ENCODE measurements at regions not wholly inside any gene's neighbourhood (a gene's known extent, or its start where the extent isn't known, plus 50 kb on each side); places are given as distances from the start of the nearest gene placed in this dataset.

GRCh38 chr2:199586646-199587045, 128.9 kb upstream of the SATB2 start:
- in situ Hi-C loops (cut with MboI; ENCODE audit: low sequenced_read_pairs, unreplicated experiment), result no loop called here
- DNase-seq (ENCODE audit: low spot score), result no peak
- no peak for TF ChIP-seq CTCF (IDR thresholded peaks at IDR 0.05; ENCODE audit: borderline replicate concordance, control extremely low read depth, extremely low read depth, insufficient read depth, missing control alignments)

- TF ChIP-seq CTCF (IDR thresholded peaks at IDR 0.05; ENCODE audit: borderline replicate concordance, control extremely low read depth, extremely low read depth, insufficient read depth, missing control alignments), result no peak
- DNase-seq (ENCODE audit: low spot score), result no peak
- in situ Hi-C loops (cut with MboI; ENCODE audit: low sequenced_read_pairs, unreplicated experiment), result no loop called here
Observed at GRCh38 chr2:199583676-199584075, 125.9 kb upstream of the SATB2 start.

GRCh38 chr2:199581935-199582360, 124.2 kb upstream of the SATB2 start:
- no peak for TF ChIP-seq CTCF (IDR thresholded peaks at IDR 0.05; ENCODE audit: borderline replicate concordance, control extremely low read depth, extremely low read depth, insufficient read depth, missing control alignments)
- DNase-seq (ENCODE audit: low spot score), result no peak
- in situ Hi-C loops (cut with MboI; ENCODE audit: low sequenced_read_pairs, unreplicated experiment), result no loop called here

- in situ Hi-C loops (cut with MboI; ENCODE audit: low sequenced_read_pairs, unreplicated experiment), result no loop called here
- no peak for TF ChIP-seq CTCF (IDR thresholded peaks at IDR 0.05; ENCODE audit: borderline replicate concordance, control extremely low read depth, extremely low read depth, insufficient read depth, missing control alignments)
- DNase-seq (ENCODE audit: low spot score), result no peak
Observed at GRCh38 chr2:199581408-199581807, 123.7 kb upstream of the SATB2 start.

GRCh38 chr2:199575416-199575815, 117.7 kb upstream of the SATB2 start:
- no peak for DNase-seq (ENCODE audit: low spot score)
- no peak for TF ChIP-seq CTCF (IDR thresholded peaks at IDR 0.05; ENCODE audit: borderline replicate concordance, control extremely low read depth, extremely low read depth, insufficient read depth, missing control alignments)
- in situ Hi-C loops (cut with MboI; ENCODE audit: low sequenced_read_pairs, unreplicated experiment), result no loop called here

GRCh38 chr2:199572571-199572970, 114.8 kb upstream of the SATB2 start:
- in situ Hi-C loops (cut with MboI; ENCODE audit: low sequenced_read_pairs, unreplicated experiment), result no loop called here
- DNase-seq (ENCODE audit: low spot score), result no peak
- no peak for TF ChIP-seq CTCF (IDR thresholded peaks at IDR 0.05; ENCODE audit: borderline replicate concordance, control extremely low read depth, extremely low read depth, insufficient read depth, missing control alignments)

GRCh38 chr2:199570934-199571333, 113.2 kb upstream of the SATB2 start:
- in situ Hi-C loops (cut with MboI; ENCODE audit: low sequenced_read_pairs, unreplicated experiment), result no loop called here
- no peak for TF ChIP-seq CTCF (IDR thresholded peaks at IDR 0.05; ENCODE audit: borderline replicate concordance, control extremely low read depth, extremely low read depth, insufficient read depth, missing control alignments)

More at GRCh38 chr2:199570934-199571333, 113.2 kb upstream of the SATB2 start:
- no peak for DNase-seq (ENCODE audit: low spot score)
